Fibroblast of lung (primary cell): ENCODE measurements at regions not wholly inside any gene's neighbourhood (a gene's known extent, or its start where the extent isn't known, plus 50 kb on each side); places are given as distances from the start of the nearest gene placed in this dataset.
"Not testable (repeated sequence)": the region's sequence is repeated elsewhere in the genome, so short reads cannot be mapped to it uniquely, and the experiment has no call there.

ENCODE experiments used
- EZH2 ChIP-seq: IDR thresholded peaks from 2 replicates; pipeline ENCODE4 v1.5.1; 2012; ENCODE audit warnings: low read length, control low read depth, mild to moderate bottlenecking; ENCODE audit errors: missing control alignments
- TF ChIP-seq, protein P1 (sequence below), 2 donors: IDR thresholded peaks in 1 of 2; conservative IDR thresholded peaks in 1 of 2; 1 replicate in 1 of 2; 2 replicates in 1 of 2; pipeline ENCODE4 v1.5.1; 2011 to 2012; ENCODE audit warnings: low read length in 2 of 2, control low read depth in 1 of 2, inconsistent platforms in 1 of 2, low read depth in 1 of 2, mild to moderate bottlenecking in 1 of 2

DNA sequence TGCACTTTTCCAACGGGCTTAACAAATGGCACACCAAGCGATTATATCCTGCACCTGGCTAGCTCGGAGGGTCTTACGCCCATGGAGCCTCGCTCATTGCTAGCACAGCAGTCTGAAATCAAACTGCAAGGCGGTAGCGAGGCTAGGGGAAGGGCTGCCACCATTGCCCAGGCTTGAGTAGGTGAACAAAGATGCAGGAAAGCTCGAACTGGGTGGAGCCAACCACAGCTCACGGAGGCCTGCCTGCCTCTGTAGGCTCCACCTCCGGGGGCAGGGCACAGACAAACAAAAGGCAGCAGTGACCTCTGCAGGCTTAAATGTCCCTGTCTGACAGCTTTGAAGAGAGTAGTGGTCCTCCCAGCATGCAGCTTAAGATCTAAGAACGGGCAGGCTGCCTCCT, 365.4 kb downstream of the MMUT start:
- TF ChIP-seq, protein P1, sequence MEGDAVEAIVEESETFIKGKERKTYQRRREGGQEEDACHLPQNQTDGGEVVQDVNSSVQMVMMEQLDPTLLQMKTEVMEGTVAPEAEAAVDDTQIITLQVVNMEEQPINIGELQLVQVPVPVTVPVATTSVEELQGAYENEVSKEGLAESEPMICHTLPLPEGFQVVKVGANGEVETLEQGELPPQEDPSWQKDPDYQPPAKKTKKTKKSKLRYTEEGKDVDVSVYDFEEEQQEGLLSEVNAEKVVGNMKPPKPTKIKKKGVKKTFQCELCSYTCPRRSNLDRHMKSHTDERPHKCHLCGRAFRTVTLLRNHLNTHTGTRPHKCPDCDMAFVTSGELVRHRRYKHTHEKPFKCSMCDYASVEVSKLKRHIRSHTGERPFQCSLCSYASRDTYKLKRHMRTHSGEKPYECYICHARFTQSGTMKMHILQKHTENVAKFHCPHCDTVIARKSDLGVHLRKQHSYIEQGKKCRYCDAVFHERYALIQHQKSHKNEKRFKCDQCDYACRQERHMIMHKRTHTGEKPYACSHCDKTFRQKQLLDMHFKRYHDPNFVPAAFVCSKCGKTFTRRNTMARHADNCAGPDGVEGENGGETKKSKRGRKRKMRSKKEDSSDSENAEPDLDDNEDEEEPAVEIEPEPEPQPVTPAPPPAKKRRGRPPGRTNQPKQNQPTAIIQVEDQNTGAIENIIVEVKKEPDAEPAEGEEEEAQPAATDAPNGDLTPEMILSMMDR (conservative IDR thresholded peaks at IDR 0.05 in 1 of 2, IDR thresholded peaks at IDR 0.05 in 1 of 2; ENCODE audit: low read depth in 1 of 2, low read length in 2 of 2) = not testable (repeated sequence)
- TF ChIP-seq EZH2 = not testable (repeated sequence)
